ENCODE measurements at regions not wholly inside any gene's neighbourhood (a gene's known extent, or its start where the extent isn't known, plus 50 kb on each side); places are given as distances from the start of the nearest gene placed in this dataset.
A peak's percentile ranks its signal among the peaks of the same experiment; 100 is the strongest.

GRCh38 chr4:124278477-124278876 lies 434.1 kb downstream of the ANKRD50 start:
- no peak for DNase-seq

GRCh38 chr4:124279741-124280140 lies 432.8 kb downstream of the ANKRD50 start:
- DNase-seq, result peak; percentile 36

- DNase-seq, result no peak
Observed at GRCh38 chr4:124282301-124282898, 430.1 kb downstream of the ANKRD50 start.

GRCh38 chr4:124288706-124289486 lies 423.6 kb downstream of the ANKRD50 start:
- DNase-seq, result no peak

- DNase-seq, result no peak
Observed at GRCh38 chr4:124290678-124291077, 421.9 kb downstream of the ANKRD50 start.

GRCh38 chr4:124295413-124295812 lies 417.1 kb downstream of the ANKRD50 start:
- DNase-seq, result no peak

GRCh38 chr4:124304941-124305340 lies 407.6 kb downstream of the ANKRD50 start:
- no peak for DNase-seq

- no peak for DNase-seq
Observed at GRCh38 chr4:124306352-124306751, 406.2 kb downstream of the ANKRD50 start.

GRCh38 chr4:124307143-124307542 lies 405.4 kb downstream of the ANKRD50 start:
- DNase-seq, result no peak

- DNase-seq, result no peak
Observed at GRCh38 chr4:124318292-124318691, 394.2 kb downstream of the ANKRD50 start.

- no peak for DNase-seq
Observed at GRCh38 chr4:124321364-124321763, 391.2 kb downstream of the ANKRD50 start.

- no peak for DNase-seq
Observed at GRCh38 chr4:124322234-124323065, 390.1 kb downstream of the ANKRD50 start.

GRCh38 chr4:124325690-124326089 lies 386.8 kb downstream of the ANKRD50 start:
- no peak for DNase-seq

GRCh38 chr4:124329134-124329533 lies 383.4 kb downstream of the ANKRD50 start:
- DNase-seq, result no peak

GRCh38 chr4:124330045-124330444 lies 382.5 kb downstream of the ANKRD50 start:
- DNase-seq, result no peak

- no peak for DNase-seq
Observed at GRCh38 chr4:124331781-124332180, 380.8 kb downstream of the ANKRD50 start.

- DNase-seq, result no peak
Observed at GRCh38 chr4:124333466-124333865, 379.1 kb downstream of the ANKRD50 start.

- DNase-seq, result no peak
Observed at GRCh38 chr4:124334119-124334518, 378.4 kb downstream of the ANKRD50 start.

- peak; percentile 15 for DNase-seq
Observed at GRCh38 chr4:124337874-124338273, 374.7 kb downstream of the ANKRD50 start.

GRCh38 chr4:124343661-124344171 lies 368.8 kb downstream of the ANKRD50 start:
- DNase-seq, result no peak

GRCh38 chr4:124372916-124373315 lies 339.6 kb downstream of the ANKRD50 start:
- DNase-seq, result no peak

- no peak for DNase-seq
Observed at GRCh38 chr4:124386163-124386562, 326.4 kb downstream of the ANKRD50 start.

GRCh38 chr4:124386648-124387047 lies 325.9 kb downstream of the ANKRD50 start:
- no peak for DNase-seq

Data from SHP77 treated with DMSO at 0.1 percent for 48 hours (cell line).